WI38 (cell line): ENCODE measurements at regions not wholly inside any gene's neighbourhood (a gene's known extent, or its start where the extent isn't known, plus 50 kb on each side); places are given as distances from the start of the nearest gene placed in this dataset.

Experiments used
- H3K4me3 ChIP-seq: 2 replicates; pipeline ENCODE4 v1.5.1; 2011; ENCODE audit warnings: low read depth, mild to moderate bottlenecking, control low read depth, low read length
- TF ChIP-seq, protein P1 (sequence below): IDR thresholded peaks from 2 replicates; pipeline ENCODE4 v1.5.1; 2012; ENCODE audit warnings: low read depth, mild to moderate bottlenecking, control low read depth, low read length

DNA sequence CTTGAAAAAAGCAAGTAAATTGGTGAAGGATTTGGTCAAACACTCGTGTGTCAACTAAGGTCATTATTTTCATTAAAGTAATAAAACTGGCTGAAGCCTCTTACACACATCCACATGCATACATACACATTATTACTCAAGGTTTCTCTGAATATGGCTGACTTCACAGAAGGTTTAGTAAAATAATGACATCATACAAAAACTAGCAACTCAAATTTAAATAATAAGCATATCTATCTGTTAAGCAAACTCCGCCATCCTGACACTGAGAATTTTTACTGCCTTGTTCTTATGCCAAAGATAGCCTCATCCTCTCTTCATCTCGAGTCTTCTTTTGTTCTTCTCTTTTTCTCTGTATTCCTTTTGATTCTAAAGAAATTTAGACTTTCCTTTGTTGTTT, 739.1 kb downstream of the GBE1 start:
- TF ChIP-seq, protein P1, sequence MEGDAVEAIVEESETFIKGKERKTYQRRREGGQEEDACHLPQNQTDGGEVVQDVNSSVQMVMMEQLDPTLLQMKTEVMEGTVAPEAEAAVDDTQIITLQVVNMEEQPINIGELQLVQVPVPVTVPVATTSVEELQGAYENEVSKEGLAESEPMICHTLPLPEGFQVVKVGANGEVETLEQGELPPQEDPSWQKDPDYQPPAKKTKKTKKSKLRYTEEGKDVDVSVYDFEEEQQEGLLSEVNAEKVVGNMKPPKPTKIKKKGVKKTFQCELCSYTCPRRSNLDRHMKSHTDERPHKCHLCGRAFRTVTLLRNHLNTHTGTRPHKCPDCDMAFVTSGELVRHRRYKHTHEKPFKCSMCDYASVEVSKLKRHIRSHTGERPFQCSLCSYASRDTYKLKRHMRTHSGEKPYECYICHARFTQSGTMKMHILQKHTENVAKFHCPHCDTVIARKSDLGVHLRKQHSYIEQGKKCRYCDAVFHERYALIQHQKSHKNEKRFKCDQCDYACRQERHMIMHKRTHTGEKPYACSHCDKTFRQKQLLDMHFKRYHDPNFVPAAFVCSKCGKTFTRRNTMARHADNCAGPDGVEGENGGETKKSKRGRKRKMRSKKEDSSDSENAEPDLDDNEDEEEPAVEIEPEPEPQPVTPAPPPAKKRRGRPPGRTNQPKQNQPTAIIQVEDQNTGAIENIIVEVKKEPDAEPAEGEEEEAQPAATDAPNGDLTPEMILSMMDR = no peak
- no peak overlapping the region for H3K4me3 ChIP-seq

DNA sequence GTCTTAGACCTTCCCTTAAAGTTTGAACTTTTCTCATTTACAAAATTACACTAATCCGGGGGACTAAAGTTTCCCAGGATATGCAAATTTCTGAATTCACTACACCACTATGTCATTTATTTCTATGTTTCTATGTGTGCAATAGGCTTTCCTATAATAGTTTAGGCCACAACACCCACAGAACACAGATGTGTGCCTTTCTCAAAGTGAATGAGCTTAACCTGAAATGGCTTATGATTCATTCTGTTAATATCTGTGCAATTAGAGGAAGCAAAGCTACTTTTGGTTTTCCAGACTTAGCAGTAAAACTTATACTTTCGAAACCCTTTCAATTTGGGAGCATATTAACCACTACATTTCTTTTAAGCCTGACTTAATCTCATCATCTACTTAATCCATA, 748.1 kb downstream of the GBE1 start:
- no peak overlapping the region for H3K4me3 ChIP-seq
- TF ChIP-seq, protein P1 = no peak

DNA sequence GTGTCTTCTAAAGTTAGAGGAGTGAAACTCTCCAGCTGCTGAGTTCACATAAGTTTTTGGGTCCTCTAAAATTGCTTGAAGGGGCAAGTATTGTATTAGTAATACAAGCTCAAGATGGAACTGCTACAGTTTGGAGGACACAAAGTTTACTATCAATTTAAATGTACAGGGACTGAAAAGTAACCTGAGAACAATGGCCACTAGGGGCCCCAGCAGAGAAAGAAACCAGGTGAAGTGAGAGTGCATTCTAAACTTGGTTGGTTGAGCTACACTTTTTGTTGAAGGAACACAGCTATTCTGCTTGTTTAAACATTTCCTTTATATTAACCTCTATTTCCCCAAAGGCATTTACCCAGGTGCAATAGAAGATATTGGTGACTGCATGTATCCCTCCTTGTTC, 755.5 kb downstream of the GBE1 start:
- TF ChIP-seq, protein P1 = no peak
- H3K4me3 ChIP-seq = no peak overlapping the region

DNA sequence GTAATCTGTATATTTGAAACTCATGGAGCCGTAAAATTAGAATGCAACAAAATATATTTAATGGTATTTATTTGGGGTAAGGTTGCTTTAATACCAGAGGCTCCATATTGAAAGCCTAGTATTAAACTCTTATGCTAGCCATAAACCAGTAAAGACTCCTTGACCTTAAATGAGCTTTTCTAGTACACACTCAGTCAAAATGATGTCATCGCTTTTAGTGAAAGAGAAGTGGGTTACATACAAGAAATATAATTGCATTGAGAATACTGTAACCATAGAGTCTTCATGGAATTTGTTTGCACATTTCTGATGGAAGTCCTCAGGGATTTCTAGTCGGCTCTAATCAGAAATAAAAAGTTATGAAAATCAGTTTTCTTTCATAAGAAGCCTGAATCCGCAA, 757.6 kb downstream of the GBE1 start:
- H3K4me3 ChIP-seq = no peak overlapping the region
- TF ChIP-seq, protein P1 = no peak

DNA sequence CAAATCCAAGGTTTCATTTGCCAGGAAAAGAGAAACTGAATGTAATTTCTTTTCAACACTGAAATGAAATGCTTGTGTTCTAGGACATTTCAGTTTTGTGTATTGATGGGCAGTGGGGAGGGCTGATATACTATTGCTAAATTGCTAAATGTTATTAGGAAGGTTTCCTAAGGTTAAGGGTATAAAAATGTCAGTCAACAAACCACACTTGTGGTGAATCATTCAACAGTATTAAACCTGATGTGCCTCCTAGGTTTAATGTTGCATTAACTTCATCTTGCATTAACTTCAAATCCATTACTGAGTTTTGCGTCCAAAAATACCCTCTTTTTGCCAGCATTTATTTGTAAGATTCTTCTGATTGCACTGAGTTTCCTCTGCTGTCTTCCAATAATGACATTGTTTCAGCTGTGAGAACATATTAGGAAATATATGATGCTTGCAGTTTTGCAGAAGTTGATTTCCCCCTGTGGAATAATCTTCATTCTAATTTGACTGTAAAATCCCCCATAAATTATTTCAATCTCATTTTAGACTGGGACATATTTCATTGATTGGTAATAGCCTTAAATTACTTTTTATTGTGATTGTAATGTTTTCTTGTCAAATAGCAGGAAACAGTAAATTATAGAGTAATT, 758.3 kb downstream of the GBE1 start:
- no peak overlapping the region for H3K4me3 ChIP-seq
- TF ChIP-seq, protein P1 = no peak

DNA sequence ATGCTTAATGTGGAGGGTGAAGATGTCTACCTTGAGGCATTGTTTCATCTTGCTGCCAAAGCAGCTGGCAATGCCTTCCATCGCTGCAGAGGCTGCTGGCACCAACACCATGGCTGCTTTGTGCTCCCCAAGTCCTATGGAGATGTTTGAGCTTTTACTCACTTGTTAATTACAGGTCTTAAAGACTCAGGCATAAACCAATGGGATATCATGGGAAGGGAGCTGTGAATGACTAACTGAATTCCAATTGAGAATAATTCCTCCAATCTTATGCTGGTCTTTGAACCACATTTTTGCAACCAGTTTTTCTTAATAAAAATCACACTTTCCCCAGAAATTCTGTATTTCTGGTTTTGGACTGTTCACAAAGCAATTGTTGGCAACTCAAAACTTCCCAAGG, 762.0 kb downstream of the GBE1 start:
- no peak overlapping the region for H3K4me3 ChIP-seq
- TF ChIP-seq, protein P1 = no peak

DNA sequence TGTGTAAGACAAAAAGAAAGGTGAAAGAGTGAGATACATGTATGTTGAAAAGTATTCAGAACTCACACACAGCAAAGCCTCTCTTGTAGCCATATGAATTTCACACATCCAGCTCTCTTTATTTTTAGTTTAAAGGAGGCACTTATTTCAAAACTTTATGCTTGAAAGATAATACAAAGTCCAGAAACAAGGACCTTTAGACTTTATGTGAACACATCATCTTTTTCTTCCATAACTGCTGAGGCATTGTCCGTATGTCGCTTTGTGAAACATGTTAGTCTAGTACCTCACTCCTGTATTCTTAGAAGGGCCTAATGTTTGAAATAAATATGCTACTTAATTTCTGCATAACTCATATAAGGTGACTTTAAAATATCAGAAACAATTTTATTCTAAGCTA, 763.4 kb downstream of the GBE1 start:
- no peak overlapping the region for H3K4me3 ChIP-seq
- TF ChIP-seq, protein P1 = no peak
